PC-3 (cell line): ENCODE measurements at regions not wholly inside any gene's neighbourhood (a gene's known extent, or its start where the extent isn't known, plus 50 kb on each side); places are given as distances from the start of the nearest gene placed in this dataset.

Source experiments
- ATAC-seq: fragments of 200-7000 bp; cut with Tn5 transposase; 2 replicates; pipeline ENCODE4 v1.9.1; 2020; ENCODE audit warnings: mild to moderate bottlenecking, moderate library complexity
- BruUV-seq: library from RNA; stranded (reverse); fragments of 400-500 nt; replicated peaks from 2 replicates; lab custom pipeline; 2021; lab: Mats Ljungman, UMichigan
- CTCF ChIA-PET: fragments of 300-600 bp; sonication (Branson Sonifier 250); formaldehyde crosslinking; loops from one replicate; lab custom pipeline; 2022; ENCODE audit warnings: antibody characterized with exemption; lab: Charles Lee
- POLR2A ChIA-PET: fragments of 300-600 bp; sonication (Branson Sonifier 250); formaldehyde crosslinking; loops from one replicate; lab custom pipeline; 2022; ENCODE audit warnings: antibody characterized with exemption; ENCODE audit not compliant: unreplicated experiment; lab: Charles Lee
- DNase-seq: peaks from one replicate; pipeline ENCODE4 v3.0.0-alpha.2; 2015
- H2AFZ ChIP-seq: fragments of 300-600 bp; sonication (generic); 2 replicates; pipeline ENCODE4 v1.6.0; 2016; ENCODE audit warnings: antibody characterized with exemption, low read length
- H3F3A ChIP-seq: fragments of 300-600 bp; sonication (generic); one replicate; pipeline ENCODE4 v1.6.0; 2017; ENCODE audit warnings: antibody characterized with exemption, low read length, control low read depth, mild to moderate bottlenecking; ENCODE audit not compliant: unreplicated experiment
- H3K27ac ChIP-seq: fragments of 300-600 bp; sonication (generic); 2 replicates; pipeline ENCODE4 v1.5.1; 2016; ENCODE audit warnings: mild to moderate bottlenecking, low read length
- H3K27me3 ChIP-seq: fragments of 300-600 bp; sonication (generic); 2 replicates; pipeline ENCODE4 v1.6.1; 2016; ENCODE audit warnings: low read length, mixed read lengths
- H3K36me3 ChIP-seq: fragments of 300-600 bp; sonication (generic); 2 replicates; pipeline ENCODE4 v1.6.1; 2016; ENCODE audit warnings: low read depth, mixed run types, low read length, mixed read lengths
- H3K4me1 ChIP-seq: fragments of 300-600 bp; sonication (generic); 2 replicates; pipeline ENCODE4 v1.5.1; 2016; ENCODE audit warnings: low read length; ENCODE audit not compliant: insufficient read depth
- H3K4me2 ChIP-seq: fragments of 300-600 bp; sonication (generic); 2 replicates; pipeline ENCODE4 v1.6.0; 2016; ENCODE audit warnings: low read length
- H3K4me3 ChIP-seq: fragments of 300-600 bp; sonication (generic); 2 replicates; pipeline ENCODE4 v1.5.1; 2016; ENCODE audit warnings: mild to moderate bottlenecking, low read length, mixed read lengths
- H3K79me2 ChIP-seq: fragments of 300-600 bp; sonication (generic); 2 replicates; pipeline ENCODE4 v1.6.1; 2017; ENCODE audit warnings: low read length, mixed read lengths
- H3K9ac ChIP-seq: fragments of 300-600 bp; sonication (generic); 2 replicates; pipeline ENCODE4 v1.6.0; 2016; ENCODE audit warnings: mild to moderate bottlenecking, low read length
- H3K9me2 ChIP-seq: fragments of 300-600 bp; sonication (generic); replicated peaks from 2 replicates; pipeline ENCODE4 v1.6.1; 2016; ENCODE audit warnings: mixed run types, low read length, mixed read lengths
- H3K9me3 ChIP-seq: fragments of 300-600 bp; sonication (generic); 2 replicates; pipeline ENCODE4 v1.6.1; 2016; ENCODE audit warnings: low read length, mixed read lengths
- H4K20me1 ChIP-seq: fragments of 300-600 bp; sonication (generic); 2 replicates; pipeline ENCODE4 v1.6.1; 2016; ENCODE audit warnings: low read length, mixed read lengths
- CTCF ChIP-seq: fragments of 300-600 bp; sonication (generic); conservative IDR thresholded peaks from 2 replicates; pipeline ENCODE4 v1.5.1; 2017; ENCODE audit warnings: antibody characterized with exemption, low read depth, mild to moderate bottlenecking, low read length
- EZH2 ChIP-seq: fragments of 300-600 bp; sonication (generic); IDR thresholded peaks from one replicate; pipeline ENCODE4 v1.6.1; 2017; ENCODE audit warnings: antibody characterized with exemption, mild to moderate bottlenecking, low read length; ENCODE audit not compliant: unreplicated experiment
- EZH2phosphoT487 ChIP-seq: fragments of 300-600 bp; sonication (generic); IDR thresholded peaks from 2 replicates; pipeline ENCODE4 v1.6.1; 2018; ENCODE audit warnings: mild to moderate bottlenecking, antibody characterized with exemption, low read length, borderline replicate concordance
- intact Hi-C: fragments of 100-400 bp; cut with micrococcal nuclease; formaldehyde crosslinking; loops from 2 replicates; pipeline ENCODE4 v1.9.0; 2023

- intact Hi-C loops = loop anchor here (1.0 to 2.0 kb wide), 3 partner anchors 117 to 209 kb away; no protein-coding TSS in a partner anchor
- Histone ChIP-seq H3K9me2 (no peaks in the 10 kb centered on the region), H3K27me3 (peaks cover 9% of the 10 kb centered on the region; the same call in 1 of the 2 replicates), H3K27ac (no peak overlapping the region), H3F3A (no peaks in the 10 kb centered on the region), H3K36me3 (no peaks in the 10 kb centered on the region), H3K4me2 (no peak overlapping the region), H3K79me2 (no peaks in the 10 kb centered on the region), H3K4me1 (no peaks in the 10 kb centered on the region), H3K9me3 (no peaks in the 10 kb centered on the region), H3K9ac (no peak overlapping the region), H3K4me3 (no peak overlapping the region), H2AFZ (no peak overlapping the region), H4K20me1 (no peaks in the 10 kb centered on the region)
- CTCF ChIA-PET = interaction anchor here (0.6 to 1.6 kb wide), 10 partner anchors 30 to 208 kb away, joined by 3 to 11 read pairs (median 3); no protein-coding TSS in a partner anchor
- TF ChIP-seq CTCF (peak; percentile 95), EZH2 (no peak), EZH2phosphoT487 (no peak)
- DNase-seq = peak; percentile 84
- ATAC-seq = peak; percentile 91
- POLR2A ChIA-PET = no interaction called here
- BruUV-seq = no TSS peak
These were observed 359.7 kb upstream of the ROPN1 start for GRCh38 chr3:124351430-124352148.

- BruUV-seq = no TSS peak
- intact Hi-C loops = no loop called here
- no peak overlapping the region for H3K9ac ChIP-seq
- DNase-seq (no peak), ATAC-seq (no peak)
- no peaks in the 10 kb centered on the region for H3K4me1 ChIP-seq
- TF ChIP-seq EZH2 = no peak
- TF ChIP-seq CTCF = no peak
- TF ChIP-seq EZH2phosphoT487 = no peak
- no peak overlapping the region for H3K27ac ChIP-seq
- no peak overlapping the region for H3K4me3 ChIP-seq
- H3K79me2 ChIP-seq = no peaks in the 10 kb centered on the region
- ChIA-PET CTCF (interaction anchor here (0.6 to 1.6 kb wide), 6 partner anchors 29 to 200 kb away, joined by 3 to 11 read pairs (median 3); no protein-coding TSS in a partner anchor), POLR2A (no interaction called here)
- no peaks in the 10 kb centered on the region for H3K9me3 ChIP-seq
- H2AFZ ChIP-seq = no peak overlapping the region
- no peaks in the 10 kb centered on the region for H3K9me2 ChIP-seq
- peaks cover 9% of the 10 kb centered on the region; the same call in 1 of the 2 replicates for H3K27me3 ChIP-seq
- H3K4me2 ChIP-seq = no peak overlapping the region
- H4K20me1 ChIP-seq = no peaks in the 10 kb centered on the region
- H3K36me3 ChIP-seq = no peaks in the 10 kb centered on the region
- H3F3A ChIP-seq = no peaks in the 10 kb centered on the region
These were observed 360.2 kb upstream of the ROPN1 start for GRCh38 chr3:124352149-124352539.

- DNase-seq (no peak), ATAC-seq (no peak)
- intact Hi-C loops = no loop called here
These were observed 361.8 kb upstream of the ROPN1 start for GRCh38 chr3:124353691-124354090.

More at GRCh38 chr3:124353691-124354090, 361.8 kb upstream of the ROPN1 start:
- no peak overlapping the region for H3K9ac ChIP-seq
- no peak overlapping the region for H3K27ac ChIP-seq
- CTCF ChIA-PET = interaction anchor here (0.6 to 1.0 kb wide), 3 partner anchors 74 to 133 kb away, joined by 3 to 7 read pairs (median 3); no protein-coding TSS in a partner anchor
- H3K9me2 ChIP-seq = no peaks in the 10 kb centered on the region
- H3K9me3 ChIP-seq = no peaks in the 10 kb centered on the region
- TF ChIP-seq EZH2 = no peak
- no peak for TF ChIP-seq CTCF
- no peak for TF ChIP-seq EZH2phosphoT487
- no peaks in the 10 kb centered on the region for H3K36me3 ChIP-seq
- POLR2A ChIA-PET = no interaction called here
- no peaks in the 10 kb centered on the region for H3K79me2 ChIP-seq
- peaks cover 12% of the 10 kb centered on the region; the same call in 1 of the 2 replicates for H3K27me3 ChIP-seq
- no peak overlapping the region for H3K4me3 ChIP-seq
- BruUV-seq = no TSS peak
- H4K20me1 ChIP-seq = no peaks in the 10 kb centered on the region
- no peak overlapping the region for H3K4me2 ChIP-seq
- no peak overlapping the region for H2AFZ ChIP-seq
- H3F3A ChIP-seq = no peaks in the 10 kb centered on the region
- no peaks in the 10 kb centered on the region for H3K4me1 ChIP-seq
